ENCODE measurements at regions not wholly inside any gene's neighbourhood (a gene's known extent, or its start where the extent isn't known, plus 50 kb on each side); places are given as distances from the start of the nearest gene placed in this dataset.
A peak's percentile ranks its signal among the peaks of the same experiment; 100 is the strongest.

DNA sequence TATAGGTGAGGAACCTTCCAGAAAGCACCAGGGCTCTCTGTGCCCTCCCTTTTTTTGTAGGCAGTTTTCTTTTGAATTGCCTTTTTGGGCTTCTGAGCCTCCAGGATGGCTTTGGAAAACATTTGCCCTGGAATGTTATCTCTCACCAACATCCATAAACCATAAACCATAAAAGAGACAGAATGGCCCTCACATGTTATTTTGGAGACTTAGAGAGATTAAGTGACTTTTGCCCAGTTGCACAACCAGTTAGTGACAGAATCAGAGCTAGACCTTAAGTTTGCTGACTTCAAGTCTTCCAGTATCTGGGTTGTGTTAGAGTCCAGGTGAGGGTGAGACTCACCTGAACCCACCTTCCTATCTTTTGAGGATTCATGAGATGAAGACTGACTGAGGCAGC lies 153.0 kb upstream of the STX18 start:
- DNase-seq (ENCODE audit: low read depth in 4 of 4, low spot score in 1 of 4): no peak

DNA sequence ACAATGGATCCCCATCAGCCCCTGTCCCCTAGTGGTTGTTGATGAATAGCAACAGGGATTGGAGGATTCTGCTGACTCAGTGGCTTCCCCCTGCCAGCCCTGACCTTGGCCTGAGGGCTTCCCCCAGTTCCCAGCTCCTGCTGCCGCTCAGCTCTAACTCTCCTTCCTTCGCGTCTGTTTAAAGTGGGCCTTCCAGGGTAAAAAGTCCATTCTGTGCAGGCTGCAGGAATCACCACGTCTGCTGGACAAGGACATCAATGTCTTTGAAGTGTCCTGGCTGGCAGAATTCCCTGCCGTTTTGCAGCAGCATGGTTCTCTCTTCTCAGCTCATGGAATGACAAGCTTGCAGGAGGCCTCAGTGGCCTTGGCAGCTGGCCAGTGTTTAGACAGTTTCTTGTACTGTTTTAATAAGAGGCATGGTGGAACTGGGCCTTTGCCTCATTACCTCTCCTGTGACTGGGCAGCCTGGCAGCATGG lies 152.5 kb upstream of the STX18 start:
- DNase-seq (ENCODE audit: low read depth in 4 of 4, low spot score in 1 of 4): no peak

DNA sequence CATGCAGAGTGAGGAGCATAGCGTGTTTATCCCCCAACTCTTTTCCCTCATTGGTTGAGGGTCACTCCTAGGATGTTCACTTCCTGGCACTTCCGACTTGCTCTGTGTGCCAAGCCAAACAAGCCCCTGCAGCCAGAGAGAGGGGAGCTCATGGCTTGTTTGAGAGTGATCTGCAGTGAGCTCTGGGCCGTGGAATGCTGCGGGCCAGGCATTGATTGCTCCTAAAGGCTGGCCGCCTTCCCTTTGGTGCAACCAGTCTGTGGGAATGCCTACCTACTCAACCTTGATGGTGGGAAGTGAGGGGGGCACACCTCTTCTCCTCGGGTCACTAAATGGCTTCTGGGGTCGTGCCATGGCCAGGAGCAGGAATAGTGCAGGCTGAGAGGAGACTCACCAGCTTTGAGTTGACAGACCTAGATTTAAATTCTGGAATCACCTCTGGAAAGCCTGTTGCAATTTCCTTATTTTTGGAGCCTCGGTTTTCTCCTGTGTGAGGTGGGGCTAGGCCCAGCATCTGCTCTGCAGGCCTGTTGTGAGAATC lies 152.0 kb upstream of the STX18 start:
- no peak for DNase-seq (ENCODE audit: low read depth in 4 of 4, low spot score in 1 of 4)

DNA sequence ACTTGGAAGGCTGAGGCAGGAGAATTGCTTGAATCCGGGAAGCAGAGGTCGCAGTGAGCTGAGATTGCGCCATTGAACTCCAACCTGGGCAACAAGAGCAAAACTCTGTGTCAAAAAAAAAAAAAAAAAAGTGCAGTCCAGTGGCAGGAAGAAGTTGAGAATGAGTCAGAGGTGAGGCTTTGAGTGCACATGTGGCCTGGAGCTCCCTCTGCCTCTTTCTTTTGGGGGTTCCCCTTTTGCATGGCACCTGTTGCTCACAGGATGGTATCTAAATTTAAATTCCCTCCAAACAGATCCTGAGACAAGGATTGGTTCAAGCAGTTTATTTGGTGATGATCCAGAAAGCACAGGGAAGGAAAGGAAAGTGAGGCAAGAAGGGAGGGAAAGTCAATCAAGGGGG lies 151.4 kb upstream of the STX18 start:
- peak in 1 of 4 experiments; percentile 2 for DNase-seq (ENCODE audit: low read depth in 4 of 4, low spot score in 1 of 4)

DNA sequence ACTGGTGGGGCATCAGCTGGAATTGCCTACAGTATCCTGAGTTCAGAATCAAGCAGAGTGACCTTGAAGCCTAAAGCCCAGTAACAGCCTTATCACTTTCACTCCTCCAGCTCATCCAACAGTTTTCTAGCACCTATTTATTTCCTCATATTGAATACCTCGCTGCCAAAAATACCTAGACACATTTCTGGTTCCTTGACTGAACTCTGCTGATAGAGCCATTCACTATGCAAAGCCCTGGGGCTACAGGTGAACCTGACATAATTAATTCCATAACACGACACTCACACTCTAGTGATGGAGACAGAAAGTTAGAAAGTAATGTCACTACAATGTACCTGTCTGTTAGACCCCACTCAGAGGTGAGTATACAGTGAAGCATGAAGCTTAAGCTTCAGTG lies 149.0 kb upstream of the STX18 start:
- no peak for DNase-seq (ENCODE audit: low read depth in 4 of 4, low spot score in 1 of 4)

DNA sequence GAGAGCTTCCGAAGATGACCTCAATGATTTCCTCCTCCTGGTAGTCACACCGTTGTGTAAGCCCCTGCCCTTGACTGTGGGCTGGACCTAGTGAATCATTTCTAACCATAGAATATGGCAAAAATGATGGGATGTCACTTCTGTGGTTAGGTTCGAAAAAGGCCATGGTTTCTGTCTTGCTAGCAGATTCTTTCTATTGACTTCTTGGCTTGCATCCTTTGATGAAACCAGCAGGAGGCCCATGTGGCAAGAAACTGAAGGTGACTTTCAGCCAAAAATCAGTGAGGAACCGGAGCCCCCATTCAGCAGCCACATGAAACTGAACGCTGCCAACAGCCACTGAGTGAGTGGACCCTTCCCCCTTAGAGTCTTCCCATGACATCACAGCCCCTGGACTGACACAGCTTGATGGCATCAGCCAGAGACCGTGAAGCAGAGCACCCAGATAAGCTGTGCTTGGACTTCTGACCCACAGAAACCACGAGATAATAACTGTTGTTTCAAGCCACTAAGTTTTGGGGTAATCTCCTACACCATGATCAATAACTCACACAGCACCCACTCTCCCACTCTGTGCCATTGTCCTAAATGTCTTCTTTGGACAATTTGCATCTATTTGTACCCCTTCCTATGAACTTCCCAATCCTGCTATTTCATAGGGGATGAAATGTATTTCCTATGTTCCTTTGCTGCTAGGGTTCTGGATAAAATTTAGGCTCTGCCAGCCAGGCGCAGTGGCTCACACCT lies 148.0 kb upstream of the STX18 start:
- no peak for DNase-seq (ENCODE audit: low read depth in 4 of 4, low spot score in 1 of 4)

DNA sequence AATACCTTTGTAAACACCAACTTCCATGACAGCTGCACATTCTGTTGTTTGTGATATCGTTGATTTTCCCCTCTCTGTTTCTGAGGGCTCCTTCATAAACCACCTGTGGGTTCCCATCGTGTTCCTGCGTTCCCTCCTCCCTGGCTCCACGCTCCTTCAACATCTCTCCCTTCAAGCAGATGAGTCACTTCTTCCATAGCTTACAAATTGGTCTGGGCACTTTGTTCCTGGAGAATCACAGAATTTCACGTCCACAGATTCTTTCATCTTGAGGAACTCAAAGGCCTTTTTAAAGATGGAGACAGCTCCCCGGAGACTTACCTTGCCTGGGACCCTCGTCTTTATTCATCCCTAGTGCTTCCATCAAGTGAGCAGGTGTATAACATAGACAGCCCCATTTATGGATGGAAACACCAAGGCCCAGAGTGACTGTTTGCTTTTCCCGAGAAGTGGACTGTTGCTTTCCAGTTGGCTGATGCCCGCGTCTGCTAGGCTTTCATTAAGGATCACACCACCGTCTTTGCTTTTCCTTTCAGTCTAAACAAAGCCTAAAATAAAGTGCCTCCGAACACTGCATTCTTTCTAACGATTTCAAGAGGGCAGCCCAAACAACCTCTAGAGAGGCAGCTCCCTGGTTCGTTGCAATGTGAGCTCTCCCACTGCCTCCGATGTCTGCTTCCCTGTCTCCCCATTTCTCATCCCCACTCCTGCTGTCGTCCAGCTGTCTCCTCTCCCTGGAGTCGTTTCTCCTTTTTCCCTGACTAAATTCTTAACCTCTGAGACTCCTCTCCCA lies 146.3 kb upstream of the STX18 start:
- no peak for DNase-seq (ENCODE audit: low read depth in 4 of 4, low spot score in 1 of 4)

DNA sequence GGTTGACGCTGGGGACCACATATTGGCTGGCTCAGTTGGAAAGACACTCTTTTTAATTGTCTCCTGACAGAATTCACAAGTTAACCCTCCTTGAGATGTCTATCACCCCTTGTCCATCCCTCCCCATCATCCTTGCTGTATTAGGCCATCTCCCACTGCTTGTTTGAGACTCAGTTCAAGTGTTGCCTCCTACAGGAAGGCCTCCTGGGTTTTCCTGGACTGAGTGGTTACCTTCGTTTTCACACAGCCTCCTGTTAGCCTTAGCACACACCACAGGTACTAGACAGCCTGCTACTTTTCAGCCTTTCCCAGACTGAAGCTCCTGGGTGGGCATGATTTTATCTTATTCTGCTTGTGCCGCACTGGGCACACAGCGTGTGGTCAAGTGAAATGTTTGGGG lies 145.3 kb upstream of the STX18 start:
- no peak for DNase-seq (ENCODE audit: low read depth in 4 of 4, low spot score in 1 of 4)

DNA sequence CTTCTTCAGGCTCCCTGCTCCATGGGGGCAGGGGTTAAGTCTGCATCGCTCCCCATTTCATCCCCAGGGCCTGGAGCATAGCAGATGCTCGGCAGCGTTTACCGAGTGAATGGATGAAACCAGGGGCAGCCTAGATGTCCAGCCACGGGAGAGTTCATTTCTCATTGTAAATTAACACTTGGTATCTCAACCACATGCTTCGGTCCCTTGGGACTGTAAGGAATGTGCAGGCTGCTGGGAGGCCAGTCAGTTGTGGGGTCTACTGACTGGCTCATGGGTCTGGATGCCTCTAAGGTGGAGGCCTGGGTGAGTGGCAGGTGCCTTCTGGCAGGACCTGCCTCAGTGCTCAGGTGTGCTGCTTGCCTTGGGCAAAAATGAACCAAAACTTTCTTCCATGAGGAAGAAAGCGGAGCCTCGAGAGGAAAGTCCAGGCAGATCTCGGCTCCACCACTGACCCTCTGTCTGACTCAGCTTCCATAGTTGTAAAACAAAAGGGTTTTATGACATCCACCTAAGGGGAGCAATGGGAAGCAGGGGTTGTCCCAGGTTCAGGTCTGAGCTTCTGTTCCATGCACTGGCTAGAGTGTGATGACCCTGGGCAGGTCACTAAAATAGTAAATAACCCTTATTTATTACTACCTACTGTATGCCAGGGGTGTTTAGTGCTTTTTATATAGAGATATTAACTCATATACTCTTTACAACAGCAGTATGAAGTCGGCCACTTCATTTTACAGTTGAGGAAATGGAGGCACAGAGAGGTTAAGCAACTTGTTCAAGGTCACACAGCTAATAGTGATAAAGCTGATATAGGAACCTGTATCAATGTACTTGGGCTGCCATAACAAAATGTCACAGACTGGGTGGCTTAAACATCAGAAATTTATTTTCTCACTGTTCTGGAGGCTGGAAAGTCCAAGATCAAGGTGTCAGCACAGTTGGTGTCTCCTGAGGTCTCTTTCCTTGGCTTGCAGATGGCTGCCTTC lies 144.3 kb upstream of the STX18 start:
- no peak for DNase-seq (ENCODE audit: low read depth in 4 of 4, low spot score in 1 of 4)

DNA sequence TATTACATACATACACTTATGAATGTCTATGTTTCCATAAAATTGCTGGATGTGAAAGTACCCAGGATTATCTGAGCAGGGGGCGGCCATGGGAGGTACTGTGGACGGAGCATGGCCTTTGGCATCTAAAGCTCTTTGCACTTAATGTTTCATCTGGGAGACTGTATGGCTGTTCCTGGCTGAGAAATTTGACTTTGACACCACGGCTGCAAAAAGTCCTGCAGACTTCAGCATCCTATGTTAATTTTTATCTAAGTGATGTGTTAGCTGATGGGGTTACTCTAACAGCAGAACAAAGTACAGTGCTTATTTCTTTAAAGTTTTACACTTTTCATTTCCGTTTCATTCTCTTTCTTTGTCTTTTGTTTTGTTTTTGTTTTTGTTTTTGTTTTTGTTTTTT lies 139.8 kb upstream of the STX18 start:
- no peak for DNase-seq (ENCODE audit: low read depth in 4 of 4, low spot score in 1 of 4)

DNA sequence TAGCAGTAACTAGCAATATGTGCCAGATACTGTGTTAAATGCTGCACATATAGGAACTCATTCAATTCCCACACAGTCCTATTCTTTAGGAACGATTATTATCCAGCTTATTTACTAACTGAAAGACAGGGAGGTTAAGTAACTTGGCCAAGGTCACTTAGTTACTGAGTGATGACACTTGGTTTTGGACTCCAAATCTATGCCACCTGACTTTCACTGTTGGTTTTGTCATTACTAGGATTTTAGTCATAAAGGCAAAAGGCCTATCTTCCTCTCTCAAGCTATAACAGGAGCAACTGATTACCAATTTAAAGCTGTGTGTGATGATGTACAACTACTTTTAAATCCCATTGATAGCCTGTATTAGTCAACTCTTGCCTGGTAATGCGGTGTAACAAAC lies 138.9 kb upstream of the STX18 start:
- DNase-seq (ENCODE audit: low read depth in 4 of 4, low spot score in 1 of 4): no peak

DNA sequence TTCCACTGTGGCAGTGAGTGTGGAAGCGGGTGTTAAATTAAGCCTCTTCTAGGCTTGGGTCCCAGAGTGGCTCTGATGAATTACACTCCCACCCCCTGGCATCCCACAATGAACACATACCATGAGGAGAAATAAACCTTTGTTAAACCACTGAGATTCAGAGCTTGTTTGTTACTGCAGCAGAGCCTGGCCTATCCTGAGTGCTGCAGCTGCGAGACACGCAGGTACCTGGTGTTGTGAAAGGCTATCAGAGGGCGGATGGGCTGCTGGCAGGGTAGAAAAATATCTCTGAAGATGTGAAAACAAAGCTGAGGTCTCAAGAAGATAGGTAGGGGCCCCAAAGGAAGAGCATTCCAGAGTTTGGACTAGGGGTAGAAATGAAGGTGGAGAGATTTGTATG lies 138.4 kb upstream of the STX18 start:
- DNase-seq (ENCODE audit: low read depth in 4 of 4, low spot score in 1 of 4): no peak

DNA sequence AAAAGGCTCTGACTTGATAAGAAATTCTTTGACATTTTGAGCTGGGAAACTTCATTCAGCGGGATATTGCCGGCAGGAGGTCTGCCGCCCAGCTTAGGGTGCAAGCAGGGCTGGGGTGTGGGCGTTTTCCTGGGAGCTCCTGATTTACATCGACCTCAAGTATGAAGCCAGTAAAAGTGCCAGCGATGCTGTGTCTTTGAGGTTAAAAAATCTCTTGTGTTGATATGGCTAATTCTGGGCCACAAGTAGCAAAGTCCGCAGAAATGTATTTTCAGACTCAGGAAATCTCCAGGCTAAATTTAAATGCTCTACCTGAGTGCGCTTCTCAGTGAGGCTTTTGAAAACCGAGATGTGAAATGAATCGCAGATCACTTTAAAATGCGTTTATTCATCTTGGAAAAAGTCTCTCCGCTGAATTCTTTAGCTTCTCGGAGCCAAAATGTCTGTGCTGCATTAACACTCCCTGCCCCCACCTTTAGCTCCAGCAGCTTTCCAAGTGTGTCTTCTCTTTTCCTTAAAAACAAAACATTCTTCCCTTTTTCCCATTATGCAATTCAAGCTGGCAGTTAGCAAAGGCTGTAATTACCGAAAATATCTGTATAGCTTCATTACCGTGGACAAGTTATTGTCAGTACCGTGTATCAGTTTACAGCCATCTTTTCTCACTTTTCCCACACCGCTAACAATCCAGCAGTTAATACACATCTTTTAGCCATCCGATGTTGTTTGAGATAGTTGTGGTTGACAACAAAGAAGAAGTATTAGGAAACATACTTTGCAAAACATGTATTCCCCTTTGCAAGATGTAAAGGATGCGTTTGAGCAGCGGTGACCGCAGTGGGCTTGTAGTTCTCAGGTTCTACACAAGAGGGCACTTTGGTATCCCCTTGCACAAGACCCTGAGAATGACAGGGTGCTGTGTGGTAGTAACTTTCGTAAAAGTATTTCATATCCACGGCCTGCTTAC lies 136.0 kb upstream of the STX18 start:
- DNase-seq (ENCODE audit: low read depth in 4 of 4, low spot score in 1 of 4): no peak

DNA sequence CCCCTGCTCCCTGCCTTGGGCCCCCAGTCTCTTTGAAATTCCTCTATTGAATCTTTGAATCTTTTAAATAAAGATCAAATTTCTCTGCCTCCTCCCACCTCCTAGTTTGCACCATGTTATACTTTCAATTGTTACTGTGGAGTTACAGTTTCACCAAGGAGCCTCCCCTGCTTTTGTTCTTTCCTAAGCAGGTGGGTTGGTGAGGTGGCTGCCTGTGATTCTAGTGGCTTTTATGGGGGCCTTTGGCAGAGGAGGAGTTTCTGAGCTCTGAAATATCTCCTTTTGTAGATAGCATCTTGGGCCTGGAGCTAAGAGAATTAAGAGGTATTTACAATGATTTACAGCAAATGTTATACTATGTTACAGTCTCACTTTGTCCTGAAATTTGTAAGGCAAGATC lies 133.8 kb upstream of the STX18 start:
- no peak for DNase-seq (ENCODE audit: low read depth in 4 of 4, low spot score in 1 of 4)

DNA sequence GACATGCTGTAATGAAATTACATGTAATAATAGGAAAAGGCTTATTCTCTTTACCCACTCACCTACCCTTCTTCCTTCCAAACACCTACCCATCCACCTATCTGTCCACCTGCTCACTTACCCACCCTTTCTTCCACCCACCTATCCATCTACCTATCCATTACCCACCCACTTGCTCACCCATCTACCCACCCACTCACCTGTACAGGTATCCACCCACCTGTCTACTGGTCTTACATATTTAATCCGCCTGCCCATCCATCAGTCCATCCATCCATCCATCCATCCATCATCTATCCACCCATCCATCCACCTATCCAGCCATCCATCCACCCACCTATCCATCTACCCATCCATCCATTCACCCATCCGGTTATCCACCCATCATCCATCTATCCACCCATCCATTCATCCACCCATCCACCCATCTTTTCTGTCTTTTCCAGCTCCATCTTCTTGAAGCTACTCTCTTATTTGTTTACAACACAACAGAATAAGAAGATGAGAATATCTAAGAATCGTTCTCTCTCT lies 133.3 kb upstream of the STX18 start:
- DNase-seq (ENCODE audit: low read depth in 4 of 4, low spot score in 1 of 4): no peak

DNA sequence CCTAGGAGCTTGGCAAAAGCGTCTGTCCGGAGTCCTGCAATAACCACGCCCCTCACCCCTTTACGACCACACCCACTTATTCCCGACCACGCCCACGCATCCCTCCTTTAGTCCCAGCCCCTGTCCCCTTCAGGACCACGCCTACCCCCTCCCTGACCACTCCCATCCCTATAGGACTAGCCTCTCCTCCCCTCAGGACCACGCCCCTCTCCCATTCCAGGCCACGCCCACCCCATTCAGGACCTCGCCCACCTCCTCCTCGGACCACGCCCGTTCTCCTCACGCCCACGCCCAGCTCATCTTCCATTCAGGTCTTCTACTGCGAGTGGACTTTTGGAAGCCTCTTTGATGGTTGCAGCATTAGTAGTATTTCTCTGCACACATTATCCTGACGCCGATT lies 131.2 kb upstream of the STX18 start:
- DNase-seq (ENCODE audit: low read depth in 4 of 4, low spot score in 1 of 4): no peak

DNA sequence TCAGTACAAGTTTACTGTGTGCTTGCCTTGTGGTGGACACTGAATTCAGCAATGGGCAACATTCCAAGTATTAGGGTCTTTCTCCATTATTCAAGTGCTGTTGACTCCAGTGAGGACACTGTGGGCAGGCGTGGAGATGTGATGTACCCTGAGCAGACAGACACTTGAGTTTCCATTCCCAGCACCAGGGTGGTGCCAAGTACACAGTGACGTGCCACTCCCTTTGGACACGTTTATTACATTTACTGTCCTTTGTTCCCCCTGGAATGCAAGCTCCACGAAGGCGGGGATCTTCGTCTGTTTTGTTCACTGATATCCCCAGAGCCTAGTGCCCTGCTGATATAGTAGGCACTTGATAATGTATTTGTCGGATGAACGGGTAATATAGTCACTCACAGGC lies 130.6 kb upstream of the STX18 start:
- DNase-seq (ENCODE audit: low read depth in 4 of 4, low spot score in 1 of 4): no peak

DNA sequence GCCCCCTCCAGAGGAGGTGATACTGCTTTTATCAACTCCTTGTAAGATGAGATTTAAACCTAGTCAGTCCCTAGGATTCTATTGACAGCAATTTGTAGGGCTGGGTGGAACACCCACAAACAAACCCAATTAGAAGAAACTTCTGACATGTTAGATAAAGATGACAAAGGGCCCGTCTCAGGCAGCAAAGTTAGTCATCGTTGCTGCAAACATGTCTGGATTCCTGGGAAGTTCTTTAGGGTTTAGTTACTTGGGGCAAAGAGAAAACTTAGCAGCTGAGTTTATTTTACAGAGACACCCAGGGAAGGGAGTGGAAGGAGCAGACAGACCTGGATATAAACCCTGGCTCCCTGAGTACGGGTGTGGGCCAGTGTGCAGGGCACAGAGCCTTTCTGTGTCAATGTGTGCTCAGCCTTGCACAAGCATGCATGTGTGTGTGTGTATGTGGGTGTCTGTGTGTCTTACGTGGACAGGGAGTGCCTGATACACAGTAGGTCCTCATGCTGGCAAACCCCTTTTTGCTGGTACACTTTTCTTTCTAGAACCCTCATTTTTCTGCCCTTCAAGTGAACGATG lies 130.0 kb upstream of the STX18 start:
- DNase-seq (ENCODE audit: low read depth in 4 of 4, low spot score in 1 of 4): no peak

DNA sequence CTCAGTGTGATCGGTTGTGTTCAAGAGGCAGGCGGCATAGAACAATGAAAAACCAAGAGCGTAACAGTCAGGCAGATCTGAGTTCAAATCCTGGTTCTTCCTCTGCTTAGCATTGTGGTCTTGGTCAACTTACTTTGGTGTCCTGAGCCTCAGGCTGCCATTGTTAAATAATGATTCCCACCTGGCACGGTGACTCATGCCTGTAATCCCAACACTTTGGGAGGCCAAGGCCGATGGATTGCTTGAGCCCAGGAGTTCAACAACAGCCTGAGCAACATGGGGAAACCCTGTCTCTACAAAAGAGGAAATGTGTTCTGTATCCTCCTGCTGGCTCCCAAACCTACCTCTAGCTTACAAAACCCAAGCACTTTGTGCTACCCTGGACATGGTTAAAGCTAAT lies 129.0 kb upstream of the STX18 start:
- no peak for DNase-seq (ENCODE audit: low read depth in 4 of 4, low spot score in 1 of 4)

Measured in stimulated activated CD4-positive, alpha-beta T cell treated with anti-CD3 and anti-CD28 coated beads, Interleukin-1b, Interleukin-23, amount 100 ng/mL, for 24 hours (primary cell).